CD14-positive monocyte (primary cell): ENCODE measurements at regions not wholly inside any gene's neighbourhood (a gene's known extent, or its start where the extent isn't known, plus 50 kb on each side); places are given as distances from the start of the nearest gene placed in this dataset.

Source experiments
- DNase-seq, 3 donors: peaks; one replicate each; pipeline ENCODE4 v3.0.0-alpha.2; 2011 to 2022
- H2AFZ ChIP-seq: 2 replicates; pipeline ENCODE4 v1.6.0; 2012; ENCODE audit warnings: mild to moderate bottlenecking, low read depth, low read length, inconsistent platforms; ENCODE audit not compliant: insufficient read depth, poor library complexity, severe bottlenecking
- H3K27ac ChIP-seq, 2 donors: 1 replicate in 1 of 2; 2 replicates in 1 of 2; pipeline ENCODE4 v1.5.1; 2012 to 2013; ENCODE audit warnings: low read length in 2 of 2, control low read depth in 1 of 2, inconsistent platforms in 1 of 2, low read depth in 1 of 2, mild to moderate bottlenecking in 1 of 2
- H3K27me3 ChIP-seq, 2 donors: one replicate each; pipeline versions ENCODE4 v1.6.0 to v1.6.1; 2011 to 2013; ENCODE audit warnings: low read length in 2 of 2; ENCODE audit not compliant: control insufficient read depth in 2 of 2, insufficient read depth in 2 of 2
- H3K36me3 ChIP-seq, 2 donors: replicated peaks in 1 of 2; 1 replicate in 1 of 2; 2 replicates in 1 of 2; pipeline versions ENCODE4 v1.5.1 to v1.6.1; 2012 to 2013; ENCODE audit warnings: low read length in 2 of 2, control low read depth in 1 of 2, inconsistent platforms in 1 of 2, mild to moderate bottlenecking in 1 of 2; ENCODE audit not compliant: insufficient read depth in 2 of 2, control insufficient read depth in 1 of 2
- H3K4me1 ChIP-seq, 2 donors: 1 replicate in 1 of 2; 2 replicates in 1 of 2; pipeline versions ENCODE4 v1.5.1 to v1.6.1; 2012 to 2013; ENCODE audit warnings: low read length in 2 of 2, control low read depth in 1 of 2, inconsistent platforms in 1 of 2, mild to moderate bottlenecking in 1 of 2, moderate library complexity in 1 of 2; ENCODE audit not compliant: insufficient read depth in 2 of 2, control insufficient read depth in 1 of 2
- H3K4me2 ChIP-seq: replicated peaks from 2 replicates; pipeline ENCODE3; 2012; ENCODE audit warnings: low read length, moderate library complexity, mild to moderate bottlenecking; ENCODE audit not compliant: poor library complexity, severe bottlenecking; ENCODE audit errors: extremely low read depth
- H3K4me3 ChIP-seq, 3 experiments: fragments of 200-600 bp in 1 of 3; sonication (generic) in 1 of 3; replicated peaks in 1 of 3; 1 replicate in 2 of 3; 2 replicates in 1 of 3; pipeline ENCODE4 v1.5.1; 2011 to 2013; ENCODE audit warnings: low read length in 3 of 3, mild to moderate bottlenecking in 3 of 3, control low read depth in 2 of 3, low read depth in 2 of 3, inconsistent platforms in 1 of 3, moderate library complexity in 1 of 3
- H3K79me2 ChIP-seq: 2 replicates; pipeline ENCODE4 v1.6.0; 2012; ENCODE audit warnings: mild to moderate bottlenecking, control low read depth, inconsistent platforms, low read length, moderate library complexity; ENCODE audit not compliant: insufficient read depth
- H3K9ac ChIP-seq: 2 replicates; pipeline ENCODE4 v1.6.0; 2017; ENCODE audit warnings: low read length, mild to moderate bottlenecking; ENCODE audit not compliant: insufficient read depth, poor library complexity, severe bottlenecking
- H3K9me3 ChIP-seq, 2 donors: replicated peaks in 1 of 2; 1 replicate in 1 of 2; 2 replicates in 1 of 2; pipeline versions ENCODE4 v1.5.1 to v1.6.1; 2012 to 2013; ENCODE audit warnings: low read length in 2 of 2, control low read depth in 1 of 2; ENCODE audit not compliant: control insufficient read depth in 1 of 2, insufficient read depth in 1 of 2
- H4K20me1 ChIP-seq: 2 replicates; pipeline ENCODE4 v1.6.0; 2012; ENCODE audit warnings: mild to moderate bottlenecking, low read length, control low read depth, moderate library complexity; ENCODE audit not compliant: insufficient read depth
- H3K27ac Mint-ChIP-seq, 7 donors: one replicate each; pipeline ENCODE4 v1.8.0; 2020; ENCODE audit warnings: mild to moderate bottlenecking in 7 of 7, mixed read lengths in 7 of 7, moderate library complexity in 6 of 7, inconsistent platforms in 2 of 7
- H3K27me3 Mint-ChIP-seq, 3 donors: one replicate each; pipeline ENCODE4 v1.8.0; 2021 to 2022; ENCODE audit warnings: low read depth in 3 of 3, mild to moderate bottlenecking in 3 of 3, mixed read lengths in 3 of 3, moderate library complexity in 3 of 3, inconsistent platforms in 1 of 3
- H3K36me3 Mint-ChIP-seq, 2 donors: one replicate each; pipeline ENCODE4 v1.8.0; 2020; ENCODE audit warnings: mixed read lengths in 2 of 2, inconsistent platforms in 1 of 2, mild to moderate bottlenecking in 1 of 2
- H3K4me1 Mint-ChIP-seq: one replicate; pipeline ENCODE4 v1.8.0; 2020; ENCODE audit warnings: mild to moderate bottlenecking, mixed read lengths
- H3K4me3 Mint-ChIP-seq, 2 donors: one replicate each; pipeline ENCODE4 v1.8.0; 2020; ENCODE audit warnings: mild to moderate bottlenecking in 2 of 2, mixed read lengths in 2 of 2, moderate library complexity in 1 of 2
- H3K9me3 Mint-ChIP-seq, 7 donors: one replicate each; pipeline ENCODE4 v1.8.0; 2020 to 2022; ENCODE audit warnings: mixed read lengths in 7 of 7, mild to moderate bottlenecking in 6 of 7, moderate library complexity in 6 of 7, inconsistent platforms in 2 of 7
- WGBS: methylation state at CpG from one replicate; pipeline ENCODE4 v1.1.5; 2013; ENCODE audit warnings: missing lambda C conversion rate; ENCODE audit not compliant: insufficient coverage; 5-methylcytosine and 5-hydroxymethylcytosine counted together
- intact Hi-C, 2 donors: fragments of 100-400 bp; cut with micrococcal nuclease; formaldehyde crosslinking; loops; one replicate each; pipeline versions ENCODE4 v1.15.0 to v1.15.1; 2023
- TF ChIP-seq, protein P1 (sequence below): fragments of 200-600 bp; IDR thresholded peaks from one replicate; pipeline ENCODE4 v1.8.0; 2022; ENCODE audit warnings: antibody characterized with exemption, mild to moderate bottlenecking

DNA sequence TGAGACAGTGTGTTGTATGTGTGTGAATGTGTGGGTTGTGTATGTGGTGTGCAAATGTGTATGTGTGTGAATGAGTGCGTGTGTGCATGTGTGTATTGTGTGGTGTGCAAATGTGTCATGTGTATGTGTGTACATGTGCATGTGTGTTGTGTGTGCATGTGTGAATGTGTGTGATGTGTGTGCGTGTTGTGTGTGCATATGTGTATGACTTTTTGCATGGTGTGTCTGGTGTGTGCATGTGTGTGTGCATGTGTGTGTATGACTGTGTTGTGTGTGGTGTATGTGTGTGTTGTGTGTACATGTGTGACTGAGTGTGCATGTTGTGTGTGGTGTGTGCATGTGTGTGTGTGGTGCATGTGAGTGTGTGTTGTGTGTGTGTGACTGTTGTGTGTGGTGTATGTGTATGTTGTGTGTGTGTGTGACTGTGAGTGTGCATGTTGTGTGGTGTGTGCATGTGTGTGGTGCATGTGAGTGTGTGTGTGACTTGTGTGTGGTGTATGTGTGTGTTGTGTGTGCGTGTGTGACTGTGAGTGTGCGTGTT lies 268.3 kb downstream of the DCDC2C start:
- Mint-ChIP-seq H3K36me3 (no peaks in the 10 kb centered on the region), H3K27me3 (no peaks in the 10 kb centered on the region), H3K9me3 (peaks cover 0 to 18% (median 9%) of the 10 kb centered on the region in 7 donors), H3K4me3 (no peak overlapping the region), H3K27ac (no peak overlapping the region), H3K4me1 (no peaks in the 10 kb centered on the region)
- WGBS = 93% methylated on average over 2 of the region's 4 CpGs
- H3K9ac ChIP-seq = no peak overlapping the region
- peaks cover 24 to 31% of the 10 kb centered on the region in 2 donors for H3K9me3 ChIP-seq
- no peak overlapping the region for H3K27ac ChIP-seq
- H3K4me1 ChIP-seq = no peaks in the 10 kb centered on the region
- no peak overlapping the region for H3K4me2 ChIP-seq
- no peaks in the 10 kb centered on the region for H3K27me3 ChIP-seq
- no peak for DNase-seq
- no peak overlapping the region for H2AFZ ChIP-seq
- intact Hi-C loops = no loop called here
- TF ChIP-seq, protein P1, sequence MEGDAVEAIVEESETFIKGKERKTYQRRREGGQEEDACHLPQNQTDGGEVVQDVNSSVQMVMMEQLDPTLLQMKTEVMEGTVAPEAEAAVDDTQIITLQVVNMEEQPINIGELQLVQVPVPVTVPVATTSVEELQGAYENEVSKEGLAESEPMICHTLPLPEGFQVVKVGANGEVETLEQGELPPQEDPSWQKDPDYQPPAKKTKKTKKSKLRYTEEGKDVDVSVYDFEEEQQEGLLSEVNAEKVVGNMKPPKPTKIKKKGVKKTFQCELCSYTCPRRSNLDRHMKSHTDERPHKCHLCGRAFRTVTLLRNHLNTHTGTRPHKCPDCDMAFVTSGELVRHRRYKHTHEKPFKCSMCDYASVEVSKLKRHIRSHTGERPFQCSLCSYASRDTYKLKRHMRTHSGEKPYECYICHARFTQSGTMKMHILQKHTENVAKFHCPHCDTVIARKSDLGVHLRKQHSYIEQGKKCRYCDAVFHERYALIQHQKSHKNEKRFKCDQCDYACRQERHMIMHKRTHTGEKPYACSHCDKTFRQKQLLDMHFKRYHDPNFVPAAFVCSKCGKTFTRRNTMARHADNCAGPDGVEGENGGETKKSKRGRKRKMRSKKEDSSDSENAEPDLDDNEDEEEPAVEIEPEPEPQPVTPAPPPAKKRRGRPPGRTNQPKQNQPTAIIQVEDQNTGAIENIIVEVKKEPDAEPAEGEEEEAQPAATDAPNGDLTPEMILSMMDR = no peak
- H3K79me2 ChIP-seq = no peaks in the 10 kb centered on the region
- H4K20me1 ChIP-seq = no peaks in the 10 kb centered on the region
- H3K36me3 ChIP-seq = no peaks in the 10 kb centered on the region
- no peak overlapping the region for H3K4me3 ChIP-seq

DNA sequence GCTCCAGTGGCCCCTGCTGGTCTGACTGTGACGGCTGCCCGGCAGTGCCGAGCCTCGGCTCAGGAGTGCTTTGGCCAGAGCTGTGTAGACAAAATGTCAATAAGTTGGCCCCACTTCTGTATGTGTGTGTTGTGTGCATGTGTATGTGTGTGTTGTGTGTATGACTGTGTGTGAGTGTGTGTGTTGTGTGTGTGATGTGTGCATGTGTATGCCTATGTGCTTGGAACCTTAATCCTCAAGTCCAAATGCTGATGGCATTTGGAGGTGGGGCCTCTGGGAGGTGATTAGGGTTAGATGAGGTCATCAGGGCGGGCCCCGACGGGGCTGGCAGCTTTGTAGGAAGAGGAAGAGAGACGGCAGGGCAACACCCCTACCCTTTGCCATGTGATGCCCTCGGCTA lies 269.0 kb downstream of the DCDC2C start:
- Mint-ChIP-seq H3K4me3 (no peak overlapping the region), H3K27me3 (no peaks in the 10 kb centered on the region), H3K27ac (no peak overlapping the region), H3K36me3 (no peaks in the 10 kb centered on the region), H3K9me3 (peaks cover 0 to 22% (median 12%) of the 10 kb centered on the region in 7 donors), H3K4me1 (no peaks in the 10 kb centered on the region)
- no peaks in the 10 kb centered on the region for H3K79me2 ChIP-seq
- no peaks in the 10 kb centered on the region for H3K36me3 ChIP-seq
- no peak overlapping the region for H3K9ac ChIP-seq
- H4K20me1 ChIP-seq = no peaks in the 10 kb centered on the region
- no peaks in the 10 kb centered on the region for H3K4me1 ChIP-seq
- no peaks in the 10 kb centered on the region for H3K27me3 ChIP-seq
- no peak overlapping the region for H3K4me3 ChIP-seq
- no peak for DNase-seq
- no peak overlapping the region for H2AFZ ChIP-seq
- peaks cover 24 to 34% of the 10 kb centered on the region in 2 donors for H3K9me3 ChIP-seq
- TF ChIP-seq, protein P1 = no peak
- intact Hi-C loops = no loop called here
- no peak overlapping the region for H3K4me2 ChIP-seq
- H3K27ac ChIP-seq = no peak overlapping the region
- WGBS = 97% methylated on average over 4 of the region's 9 CpGs
